ENCODE measurements at regions not wholly inside any gene's neighbourhood (a gene's known extent, or its start where the extent isn't known, plus 50 kb on each side); places are given as distances from the start of the nearest gene placed in this dataset.
"Not testable (repeated sequence)": the region's sequence is repeated elsewhere in the genome, so short reads cannot be mapped to it uniquely, and the experiment has no call there.

DNA sequence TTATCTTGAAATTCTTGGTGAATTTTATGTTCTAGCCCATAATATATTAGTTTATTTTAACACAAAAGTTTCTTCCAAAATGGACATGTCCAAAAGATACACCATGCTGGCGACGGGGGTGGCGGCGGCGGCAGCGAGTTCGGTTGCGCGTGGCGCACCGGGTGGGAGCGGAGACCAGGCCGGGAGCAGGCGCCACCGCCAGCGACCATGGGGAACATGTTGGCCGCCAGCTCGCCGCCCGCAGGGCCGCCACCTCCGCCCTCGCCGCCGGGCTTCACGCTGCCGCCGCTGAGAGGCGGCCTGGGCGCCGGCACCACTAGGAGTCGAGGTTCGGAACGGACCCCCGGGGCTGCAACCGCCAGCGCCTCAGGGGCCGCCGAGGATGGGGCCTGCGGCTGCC is 167.2 kb downstream of the POTEG start:
- TF ChIP-seq, protein P1, sequence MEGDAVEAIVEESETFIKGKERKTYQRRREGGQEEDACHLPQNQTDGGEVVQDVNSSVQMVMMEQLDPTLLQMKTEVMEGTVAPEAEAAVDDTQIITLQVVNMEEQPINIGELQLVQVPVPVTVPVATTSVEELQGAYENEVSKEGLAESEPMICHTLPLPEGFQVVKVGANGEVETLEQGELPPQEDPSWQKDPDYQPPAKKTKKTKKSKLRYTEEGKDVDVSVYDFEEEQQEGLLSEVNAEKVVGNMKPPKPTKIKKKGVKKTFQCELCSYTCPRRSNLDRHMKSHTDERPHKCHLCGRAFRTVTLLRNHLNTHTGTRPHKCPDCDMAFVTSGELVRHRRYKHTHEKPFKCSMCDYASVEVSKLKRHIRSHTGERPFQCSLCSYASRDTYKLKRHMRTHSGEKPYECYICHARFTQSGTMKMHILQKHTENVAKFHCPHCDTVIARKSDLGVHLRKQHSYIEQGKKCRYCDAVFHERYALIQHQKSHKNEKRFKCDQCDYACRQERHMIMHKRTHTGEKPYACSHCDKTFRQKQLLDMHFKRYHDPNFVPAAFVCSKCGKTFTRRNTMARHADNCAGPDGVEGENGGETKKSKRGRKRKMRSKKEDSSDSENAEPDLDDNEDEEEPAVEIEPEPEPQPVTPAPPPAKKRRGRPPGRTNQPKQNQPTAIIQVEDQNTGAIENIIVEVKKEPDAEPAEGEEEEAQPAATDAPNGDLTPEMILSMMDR (IDR thresholded peaks at IDR 0.05), result not testable (repeated sequence)
- TF ChIP-seq POLR2A, POLR2AphosphoS5 (IDR thresholded peaks at IDR 0.05): not testable (repeated sequence)

Data from prostate gland (tissue), 2 donors.